ENCODE measurements at regions not wholly inside any gene's neighbourhood (a gene's known extent, or its start where the extent isn't known, plus 50 kb on each side); places are given as distances from the start of the nearest gene placed in this dataset.

DNA sequence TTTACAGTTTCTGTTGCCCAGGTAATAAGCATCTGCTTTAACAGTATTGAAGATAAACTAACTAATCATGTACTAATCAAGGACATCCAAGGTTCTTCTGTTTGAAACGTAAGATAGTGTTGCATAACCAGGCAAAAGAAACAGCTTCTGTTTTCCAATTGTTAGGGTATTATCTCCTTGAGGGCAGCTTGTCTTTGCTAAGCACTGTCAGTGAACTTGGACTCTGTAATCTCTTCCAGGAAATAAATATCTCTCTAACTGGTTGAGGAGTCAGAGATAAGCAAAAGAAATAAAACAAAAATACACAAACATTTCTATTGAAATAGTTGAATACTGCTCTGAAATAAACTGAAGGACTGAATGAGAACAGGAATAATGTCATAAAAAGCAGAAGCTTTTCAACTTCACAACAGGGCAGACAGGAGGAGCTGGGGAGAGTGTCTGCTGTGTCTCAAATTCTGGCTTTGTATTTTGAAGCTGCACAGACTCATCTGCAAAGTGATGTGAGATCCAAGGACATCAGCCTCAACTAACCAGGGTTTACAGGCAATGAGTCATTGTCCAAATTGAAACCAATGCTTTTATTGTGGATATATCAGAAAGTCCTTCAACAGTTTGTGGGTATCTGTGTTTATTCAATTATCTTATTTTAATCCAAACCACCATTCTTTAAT lies 1253.0 kb upstream of the PCDH7 start:
- DNase-seq: no peak

All from right lung (tissue), 2 donors.